GM23338 (cell line): ENCODE measurements at regions not wholly inside any gene's neighbourhood (a gene's known extent, or its start where the extent isn't known, plus 50 kb on each side); places are given as distances from the start of the nearest gene placed in this dataset.

Source experiments
- ATAC-seq: fragments of 200-7000 bp; cut with Tn5 transposase; 3 replicates; pipeline ENCODE4 v1.9.1; 2020
- DNase-seq: peaks from one replicate; pipeline ENCODE4 v3.0.0-alpha.2; 2015; ENCODE audit warnings: low spot score
- H2AFZ ChIP-seq: fragments of 200-600 bp; sonication (generic); 2 replicates; pipeline ENCODE4 v1.8.0; 2016; ENCODE audit warnings: antibody characterized with exemption, mild to moderate bottlenecking, moderate library complexity
- H3F3A ChIP-seq: fragments of 200-600 bp; sonication (generic); replicated peaks from 2 replicates; pipeline ENCODE4 v1.8.0; 2017; ENCODE audit warnings: antibody characterized with exemption, mixed run types, low read depth
- H3K27ac ChIP-seq: fragments of 200-600 bp; sonication (generic); 2 replicates; pipeline ENCODE4 v1.6.1; 2016; ENCODE audit warnings: low read depth
- H3K27me3 ChIP-seq: fragments of 200-600 bp; sonication (generic); 2 replicates; pipeline ENCODE4 v1.8.0; 2016; ENCODE audit warnings: mild to moderate bottlenecking, mixed run types, moderate library complexity; ENCODE audit not compliant: insufficient read depth
- H3K36me3 ChIP-seq: fragments of 200-600 bp; sonication (generic); 2 replicates; pipeline ENCODE4 v1.8.0; 2016; ENCODE audit warnings: mild to moderate bottlenecking; ENCODE audit not compliant: insufficient read depth
- H3K4me1 ChIP-seq: fragments of 200-600 bp; sonication (generic); 2 replicates; pipeline ENCODE4 v1.8.0; 2016; ENCODE audit warnings: mild to moderate bottlenecking, moderate library complexity; ENCODE audit not compliant: insufficient read depth
- H3K4me2 ChIP-seq: fragments of 200-600 bp; sonication (generic); 2 replicates; pipeline ENCODE4 v1.7.1; 2017; ENCODE audit warnings: mixed run types
- H3K4me3 ChIP-seq: fragments of 200-600 bp; sonication (generic); 2 replicates; pipeline ENCODE4 v1.6.1; 2016; ENCODE audit warnings: mixed run types
- H3K79me2 ChIP-seq: fragments of 200-600 bp; sonication (generic); replicated peaks from 2 replicates; pipeline ENCODE4 v1.8.0; 2017; ENCODE audit warnings: mild to moderate bottlenecking; ENCODE audit not compliant: insufficient read depth
- H3K9me2 ChIP-seq: fragments of 200-600 bp; sonication (generic); 2 replicates; pipeline ENCODE4 v1.8.0; 2017; ENCODE audit not compliant: insufficient read depth
- H4K20me1 ChIP-seq: fragments of 200-600 bp; sonication (generic); replicated peaks from 2 replicates; pipeline ENCODE4 v1.8.0; 2017; ENCODE audit warnings: mild to moderate bottlenecking; ENCODE audit not compliant: insufficient read depth
- H3K27ac Mint-ChIP-seq: 2 replicates; pipeline ENCODE4 v1.8.0; 2020; ENCODE audit warnings: inconsistent platforms, mild to moderate bottlenecking, moderate library complexity, mixed read lengths
- H3K27me3 Mint-ChIP-seq: 3 replicates; pipeline ENCODE4 v1.8.0; 2022; ENCODE audit warnings: low read depth, mild to moderate bottlenecking, moderate library complexity, mixed read lengths, inconsistent platforms; ENCODE audit not compliant: insufficient read depth, poor library complexity
- H3K36me3 Mint-ChIP-seq: 3 replicates; pipeline ENCODE4 v1.8.0; 2021; ENCODE audit warnings: low read depth, mild to moderate bottlenecking, inconsistent platforms, moderate library complexity, mixed read lengths
- H3K4me1 Mint-ChIP-seq: 3 replicates; pipeline ENCODE4 v1.8.0; 2020; ENCODE audit warnings: mild to moderate bottlenecking, inconsistent platforms, mixed read lengths
- H3K4me3 Mint-ChIP-seq: 3 replicates; pipeline ENCODE4 v1.8.0; 2021; ENCODE audit warnings: moderate library complexity, mild to moderate bottlenecking, inconsistent platforms, mixed read lengths
- H3K9me3 Mint-ChIP-seq: 3 replicates; pipeline ENCODE4 v1.8.0; 2020; ENCODE audit warnings: moderate library complexity, mild to moderate bottlenecking, inconsistent platforms, mixed read lengths
- CREB1 ChIP-seq: fragments of 250-450 bp; sonication (Bioruptor Pico); IDR thresholded peaks from 2 replicates; pipeline ENCODE4 v1.5.0; 2020; ENCODE audit warnings: low read depth, mild to moderate bottlenecking, moderate library complexity
- EZH2 ChIP-seq: fragments of 200-600 bp; sonication (generic); IDR thresholded peaks from one replicate; pipeline ENCODE4 v1.8.0; 2017; ENCODE audit warnings: antibody characterized with exemption, mild to moderate bottlenecking, low read depth; ENCODE audit not compliant: unreplicated experiment
- EZH2phosphoT487 ChIP-seq: fragments of 200-600 bp; sonication (generic); IDR thresholded peaks from one replicate; pipeline ENCODE4 v1.8.1; 2018; ENCODE audit warnings: antibody characterized with exemption; ENCODE audit not compliant: unreplicated experiment
- JUNB ChIP-seq: IDR thresholded peaks from one replicate; pipeline ENCODE4 v1.6.1; 2016; ENCODE audit warnings: antibody characterized with exemption; ENCODE audit not compliant: unreplicated experiment
- NANOG ChIP-seq: IDR thresholded peaks from 2 replicates; pipeline ENCODE4 v1.6.1; 2016; ENCODE audit warnings: antibody characterized with exemption, borderline replicate concordance
- POLR2AphosphoS5 ChIP-seq: IDR thresholded peaks from 2 replicates; pipeline ENCODE4 v1.6.1; 2016; ENCODE audit warnings: antibody characterized with exemption, low read depth
- STAT1 ChIP-seq: IDR thresholded peaks from one replicate; pipeline ENCODE4 v1.6.1; 2016; ENCODE audit warnings: antibody characterized with exemption; ENCODE audit not compliant: unreplicated experiment
- ZNF114 ChIP-seq: fragments of 250-450 bp; sonication (Bioruptor Pico); IDR thresholded peaks from 2 replicates; pipeline ENCODE4 v1.5.0; 2020; ENCODE audit warnings: mild to moderate bottlenecking, moderate library complexity
- ZNF331 ChIP-seq: fragments of 250-450 bp; sonication (Bioruptor Pico); IDR thresholded peaks from 2 replicates; pipeline ENCODE4 v1.5.0; 2020; ENCODE audit warnings: low read depth, mild to moderate bottlenecking, moderate library complexity
- TF ChIP-seq, protein P1 (sequence below): fragments of 250-450 bp; sonication (Bioruptor Pico); IDR thresholded peaks from 2 replicates; pipeline ENCODE4 v1.5.0; 2020; ENCODE audit warnings: mild to moderate bottlenecking, moderate library complexity
- TF ChIP-seq, protein P2 (sequence below): IDR thresholded peaks from one replicate; pipeline ENCODE4 v1.6.1; 2018; ENCODE audit warnings: antibody characterized with exemption; ENCODE audit not compliant: unreplicated experiment
- TF ChIP-seq, protein P3 (sequence below): IDR thresholded peaks from 2 replicates; pipeline ENCODE4 v1.6.1; 2016; ENCODE audit warnings: antibody characterized with exemption
- TF ChIP-seq, protein P4 (sequence below), 2 experiments: fragments of 200-600 bp in 1 of 2; sonication (generic) in 1 of 2; conservative IDR thresholded peaks; 2 replicates each; pipeline versions ENCODE4 v1.5.1 to v1.6.1; 2016 to 2017; ENCODE audit warnings: antibody characterized with exemption in 2 of 2, low read depth in 2 of 2, mild to moderate bottlenecking in 2 of 2, moderate library complexity in 1 of 2

DNA sequence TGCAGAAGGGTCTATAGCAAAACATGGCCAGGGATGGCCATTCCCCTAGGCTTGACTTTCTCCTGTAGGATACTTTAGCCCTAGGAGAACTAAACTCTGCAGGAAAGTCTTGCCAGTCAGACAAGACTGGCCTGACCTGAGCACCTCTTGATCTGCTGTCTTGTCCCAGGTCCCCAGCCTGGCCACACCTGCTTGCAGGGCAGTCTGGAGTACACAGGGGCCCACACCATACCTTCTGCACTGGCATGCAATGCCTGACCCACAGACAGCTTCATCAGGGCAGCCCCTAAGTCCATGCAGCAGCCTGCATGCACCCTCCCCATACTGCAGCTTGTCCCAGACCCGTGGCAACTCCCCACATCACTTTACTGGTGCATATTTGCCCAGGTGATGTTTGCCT, 204.6 kb downstream of the LRRC3B start:
- Histone ChIP-seq H3K4me2 (no peak overlapping the region), H3K4me3 (no peak overlapping the region), H3K4me1 (no peaks in the 10 kb centered on the region), H3K9me2 (0 out of 2 replicates have a peak, but pooled peaks cover 4% of the 10 kb centered on the region), H3K27ac (no peak overlapping the region), H4K20me1 (no peaks in the 10 kb centered on the region), H3K36me3 (no peaks in the 10 kb centered on the region), H3K79me2 (no peaks in the 10 kb centered on the region), H3F3A (no peaks in the 10 kb centered on the region), H2AFZ (no peak overlapping the region), H3K27me3 (no peaks in the 10 kb centered on the region)
- no peaks in the 10 kb centered on the region for H3K27me3 Mint-ChIP-seq
- no peak overlapping the region for H3K27ac Mint-ChIP-seq
- H3K4me3 Mint-ChIP-seq: no peak overlapping the region
- H3K4me1 Mint-ChIP-seq: no peaks in the 10 kb centered on the region
- peaks cover 31% of the 10 kb centered on the region for H3K36me3 Mint-ChIP-seq
- ATAC-seq: no peak
- TF ChIP-seq STAT1: no peak
- TF ChIP-seq, protein P1, sequence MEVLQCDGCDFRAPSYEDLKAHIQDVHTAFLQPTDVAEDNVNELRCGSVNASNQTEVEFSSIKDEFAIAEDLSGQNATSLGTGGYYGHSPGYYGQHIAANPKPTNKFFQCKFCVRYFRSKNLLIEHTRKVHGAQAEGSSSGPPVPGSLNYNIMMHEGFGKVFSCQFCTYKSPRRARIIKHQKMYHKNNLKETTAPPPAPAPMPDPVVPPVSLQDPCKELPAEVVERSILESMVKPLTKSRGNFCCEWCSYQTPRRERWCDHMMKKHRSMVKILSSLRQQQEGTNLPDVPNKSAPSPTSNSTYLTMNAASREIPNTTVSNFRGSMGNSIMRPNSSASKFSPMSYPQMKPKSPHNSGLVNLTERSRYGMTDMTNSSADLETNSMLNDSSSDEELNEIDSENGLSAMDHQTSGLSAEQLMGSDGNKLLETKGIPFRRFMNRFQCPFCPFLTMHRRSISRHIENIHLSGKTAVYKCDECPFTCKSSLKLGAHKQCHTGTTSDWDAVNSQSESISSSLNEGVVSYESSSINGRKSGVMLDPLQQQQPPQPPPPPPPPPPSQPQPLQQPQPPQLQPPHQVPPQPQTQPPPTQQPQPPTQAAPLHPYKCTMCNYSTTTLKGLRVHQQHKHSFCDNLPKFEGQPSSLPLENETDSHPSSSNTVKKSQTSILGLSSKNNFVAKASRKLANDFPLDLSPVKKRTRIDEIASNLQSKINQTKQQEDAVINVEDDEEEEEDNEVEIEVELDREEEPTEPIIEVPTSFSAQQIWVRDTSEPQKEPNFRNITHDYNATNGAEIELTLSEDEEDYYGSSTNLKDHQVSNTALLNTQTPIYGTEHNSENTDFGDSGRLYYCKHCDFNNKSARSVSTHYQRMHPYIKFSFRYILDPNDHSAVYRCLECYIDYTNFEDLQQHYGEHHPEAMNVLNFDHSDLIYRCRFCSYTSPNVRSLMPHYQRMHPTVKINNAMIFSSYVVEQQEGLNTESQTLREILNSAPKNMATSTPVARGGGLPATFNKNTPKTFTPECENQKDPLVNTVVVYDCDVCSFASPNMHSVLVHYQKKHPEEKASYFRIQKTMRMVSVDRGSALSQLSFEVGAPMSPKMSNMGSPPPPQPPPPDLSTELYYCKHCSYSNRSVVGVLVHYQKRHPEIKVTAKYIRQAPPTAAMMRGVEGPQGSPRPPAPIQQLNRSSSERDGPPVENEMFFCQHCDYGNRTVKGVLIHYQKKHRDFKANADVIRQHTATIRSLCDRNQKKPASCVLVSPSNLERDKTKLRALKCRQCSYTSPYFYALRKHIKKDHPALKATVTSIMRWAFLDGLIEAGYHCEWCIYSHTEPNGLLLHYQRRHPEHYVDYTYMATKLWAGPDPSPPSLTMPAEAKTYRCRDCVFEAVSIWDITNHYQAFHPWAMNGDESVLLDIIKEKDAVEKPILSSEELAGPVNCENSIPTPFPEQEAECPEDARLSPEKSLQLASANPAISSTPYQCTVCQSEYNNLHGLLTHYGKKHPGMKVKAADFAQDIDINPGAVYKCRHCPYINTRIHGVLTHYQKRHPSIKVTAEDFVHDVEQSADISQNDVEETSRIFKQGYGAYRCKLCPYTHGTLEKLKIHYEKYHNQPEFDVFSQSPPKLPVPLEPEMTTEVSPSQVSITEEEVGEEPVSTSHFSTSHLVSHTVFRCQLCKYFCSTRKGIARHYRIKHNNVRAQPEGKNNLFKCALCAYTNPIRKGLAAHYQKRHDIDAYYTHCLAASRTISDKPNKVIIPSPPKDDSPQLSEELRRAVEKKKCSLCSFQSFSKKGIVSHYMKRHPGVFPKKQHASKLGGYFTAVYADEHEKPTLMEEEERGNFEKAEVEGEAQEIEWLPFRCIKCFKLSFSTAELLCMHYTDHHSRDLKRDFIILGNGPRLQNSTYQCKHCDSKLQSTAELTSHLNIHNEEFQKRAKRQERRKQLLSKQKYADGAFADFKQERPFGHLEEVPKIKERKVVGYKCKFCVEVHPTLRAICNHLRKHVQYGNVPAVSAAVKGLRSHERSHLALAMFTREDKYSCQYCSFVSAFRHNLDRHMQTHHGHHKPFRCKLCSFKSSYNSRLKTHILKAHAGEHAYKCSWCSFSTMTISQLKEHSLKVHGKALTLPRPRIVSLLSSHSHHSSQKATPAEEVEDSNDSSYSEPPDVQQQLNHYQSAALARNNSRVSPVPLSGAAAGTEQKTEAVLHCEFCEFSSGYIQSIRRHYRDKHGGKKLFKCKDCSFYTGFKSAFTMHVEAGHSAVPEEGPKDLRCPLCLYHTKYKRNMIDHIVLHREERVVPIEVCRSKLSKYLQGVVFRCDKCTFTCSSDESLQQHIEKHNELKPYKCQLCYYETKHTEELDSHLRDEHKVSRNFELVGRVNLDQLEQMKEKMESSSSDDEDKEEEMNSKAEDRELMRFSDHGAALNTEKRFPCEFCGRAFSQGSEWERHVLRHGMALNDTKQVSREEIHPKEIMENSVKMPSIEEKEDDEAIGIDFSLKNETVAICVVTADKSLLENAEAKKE: no peak
- no peak for TF ChIP-seq CREB1 (CRISPR knock-in tag)
- no peak for TF ChIP-seq ZNF114 (CRISPR knock-in tag)
- TF ChIP-seq, protein P2, sequence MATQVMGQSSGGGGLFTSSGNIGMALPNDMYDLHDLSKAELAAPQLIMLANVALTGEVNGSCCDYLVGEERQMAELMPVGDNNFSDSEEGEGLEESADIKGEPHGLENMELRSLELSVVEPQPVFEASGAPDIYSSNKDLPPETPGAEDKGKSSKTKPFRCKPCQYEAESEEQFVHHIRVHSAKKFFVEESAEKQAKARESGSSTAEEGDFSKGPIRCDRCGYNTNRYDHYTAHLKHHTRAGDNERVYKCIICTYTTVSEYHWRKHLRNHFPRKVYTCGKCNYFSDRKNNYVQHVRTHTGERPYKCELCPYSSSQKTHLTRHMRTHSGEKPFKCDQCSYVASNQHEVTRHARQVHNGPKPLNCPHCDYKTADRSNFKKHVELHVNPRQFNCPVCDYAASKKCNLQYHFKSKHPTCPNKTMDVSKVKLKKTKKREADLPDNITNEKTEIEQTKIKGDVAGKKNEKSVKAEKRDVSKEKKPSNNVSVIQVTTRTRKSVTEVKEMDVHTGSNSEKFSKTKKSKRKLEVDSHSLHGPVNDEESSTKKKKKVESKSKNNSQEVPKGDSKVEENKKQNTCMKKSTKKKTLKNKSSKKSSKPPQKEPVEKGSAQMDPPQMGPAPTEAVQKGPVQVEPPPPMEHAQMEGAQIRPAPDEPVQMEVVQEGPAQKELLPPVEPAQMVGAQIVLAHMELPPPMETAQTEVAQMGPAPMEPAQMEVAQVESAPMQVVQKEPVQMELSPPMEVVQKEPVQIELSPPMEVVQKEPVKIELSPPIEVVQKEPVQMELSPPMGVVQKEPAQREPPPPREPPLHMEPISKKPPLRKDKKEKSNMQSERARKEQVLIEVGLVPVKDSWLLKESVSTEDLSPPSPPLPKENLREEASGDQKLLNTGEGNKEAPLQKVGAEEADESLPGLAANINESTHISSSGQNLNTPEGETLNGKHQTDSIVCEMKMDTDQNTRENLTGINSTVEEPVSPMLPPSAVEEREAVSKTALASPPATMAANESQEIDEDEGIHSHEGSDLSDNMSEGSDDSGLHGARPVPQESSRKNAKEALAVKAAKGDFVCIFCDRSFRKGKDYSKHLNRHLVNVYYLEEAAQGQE: no peak
- TF ChIP-seq EZH2phosphoT487: no peak
- TF ChIP-seq EZH2: no peak
- TF ChIP-seq POLR2AphosphoS5: no peak
- TF ChIP-seq, protein P3, sequence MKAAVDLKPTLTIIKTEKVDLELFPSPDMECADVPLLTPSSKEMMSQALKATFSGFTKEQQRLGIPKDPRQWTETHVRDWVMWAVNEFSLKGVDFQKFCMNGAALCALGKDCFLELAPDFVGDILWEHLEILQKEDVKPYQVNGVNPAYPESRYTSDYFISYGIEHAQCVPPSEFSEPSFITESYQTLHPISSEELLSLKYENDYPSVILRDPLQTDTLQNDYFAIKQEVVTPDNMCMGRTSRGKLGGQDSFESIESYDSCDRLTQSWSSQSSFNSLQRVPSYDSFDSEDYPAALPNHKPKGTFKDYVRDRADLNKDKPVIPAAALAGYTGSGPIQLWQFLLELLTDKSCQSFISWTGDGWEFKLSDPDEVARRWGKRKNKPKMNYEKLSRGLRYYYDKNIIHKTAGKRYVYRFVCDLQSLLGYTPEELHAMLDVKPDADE: no peak
- TF ChIP-seq, protein P4, sequence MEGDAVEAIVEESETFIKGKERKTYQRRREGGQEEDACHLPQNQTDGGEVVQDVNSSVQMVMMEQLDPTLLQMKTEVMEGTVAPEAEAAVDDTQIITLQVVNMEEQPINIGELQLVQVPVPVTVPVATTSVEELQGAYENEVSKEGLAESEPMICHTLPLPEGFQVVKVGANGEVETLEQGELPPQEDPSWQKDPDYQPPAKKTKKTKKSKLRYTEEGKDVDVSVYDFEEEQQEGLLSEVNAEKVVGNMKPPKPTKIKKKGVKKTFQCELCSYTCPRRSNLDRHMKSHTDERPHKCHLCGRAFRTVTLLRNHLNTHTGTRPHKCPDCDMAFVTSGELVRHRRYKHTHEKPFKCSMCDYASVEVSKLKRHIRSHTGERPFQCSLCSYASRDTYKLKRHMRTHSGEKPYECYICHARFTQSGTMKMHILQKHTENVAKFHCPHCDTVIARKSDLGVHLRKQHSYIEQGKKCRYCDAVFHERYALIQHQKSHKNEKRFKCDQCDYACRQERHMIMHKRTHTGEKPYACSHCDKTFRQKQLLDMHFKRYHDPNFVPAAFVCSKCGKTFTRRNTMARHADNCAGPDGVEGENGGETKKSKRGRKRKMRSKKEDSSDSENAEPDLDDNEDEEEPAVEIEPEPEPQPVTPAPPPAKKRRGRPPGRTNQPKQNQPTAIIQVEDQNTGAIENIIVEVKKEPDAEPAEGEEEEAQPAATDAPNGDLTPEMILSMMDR (conservative IDR thresholded peaks at IDR 0.05; ENCODE audit: low read depth in 2 of 2): no peak
- TF ChIP-seq NANOG: no peak
- no peak for TF ChIP-seq ZNF331
- no peak for TF ChIP-seq JUNB
- no peak for DNase-seq
- peaks cover 60% of the 10 kb centered on the region for H3K9me3 Mint-ChIP-seq
